Mesothelial cell of epicardium (in vitro differentiated cells): ENCODE measurements at regions not wholly inside any gene's neighbourhood (a gene's known extent, or its start where the extent isn't known, plus 50 kb on each side); places are given as distances from the start of the nearest gene placed in this dataset.
"Not testable (repeated sequence)": the region's sequence is repeated elsewhere in the genome, so short reads cannot be mapped to it uniquely, and the experiment has no call there.

Experiments used
- DNase-seq, 2 experiments: peaks; one replicate each; pipeline ENCODE4 v3.0.0; 2021; ENCODE audit warnings: low spot score in 2 of 2; ENCODE audit not compliant: unreplicated experiment in 2 of 2
- H3K27ac Mint-ChIP-seq: 2 replicates; pipeline ENCODE4 v1.8.0; 2021; ENCODE audit warnings: mixed read lengths
- H3K27me3 Mint-ChIP-seq: 2 replicates; pipeline ENCODE4 v1.8.0; 2021; ENCODE audit warnings: low read depth, mixed read lengths
- H3K36me3 Mint-ChIP-seq: 2 replicates; pipeline ENCODE4 v1.8.0; 2021; ENCODE audit warnings: mixed read lengths
- H3K4me1 Mint-ChIP-seq: 2 replicates; pipeline ENCODE4 v1.8.0; 2021; ENCODE audit warnings: mixed read lengths
- H3K4me3 Mint-ChIP-seq: 2 replicates; pipeline ENCODE4 v1.8.0; 2021; ENCODE audit warnings: mild to moderate bottlenecking, moderate library complexity, mixed read lengths
- H3K9me3 Mint-ChIP-seq: 2 replicates; pipeline ENCODE4 v1.8.0; 2021; ENCODE audit warnings: mixed read lengths
- CTCF ChIP-seq: fragments of 200-600 bp; sonication (generic); IDR thresholded peaks from one replicate; pipeline ENCODE4 v1.5.0; 2021; ENCODE audit warnings: antibody characterized with exemption; ENCODE audit not compliant: unreplicated experiment

- no peak for TF ChIP-seq CTCF
- DNase-seq: no peak
Measured at GRCh38 chr4:15197005-15197404, 194.7 kb downstream of the CPEB2 start.

GRCh38 chr4:15198070-15198727 is 195.9 kb downstream of the CPEB2 start:
- no peak for TF ChIP-seq CTCF
- Mint-ChIP-seq H3K4me1 (peaks cover 4% of the 10 kb centered on the region), H3K27ac (no peak overlapping the region), H3K4me3 (no peak overlapping the region), H3K36me3 (no peaks in the 10 kb centered on the region), H3K9me3 (no peaks in the 10 kb centered on the region), H3K27me3 (no peaks in the 10 kb centered on the region)
- DNase-seq: no peak

More at GRCh38 chr4:15197005-15197404, 194.7 kb downstream of the CPEB2 start:
- Mint-ChIP-seq H3K36me3 (no peaks in the 10 kb centered on the region), H3K9me3 (no peaks in the 10 kb centered on the region), H3K27ac (no peak overlapping the region), H3K4me1 (peaks cover 4% of the 10 kb centered on the region), H3K27me3 (no peaks in the 10 kb centered on the region), H3K4me3 (no peak overlapping the region)

- no peaks in the 10 kb centered on the region for H3K36me3 Mint-ChIP-seq
- H3K4me1 Mint-ChIP-seq: peaks cover 4% of the 10 kb centered on the region
- no peak for TF ChIP-seq CTCF
- no peaks in the 10 kb centered on the region for H3K27me3 Mint-ChIP-seq
- no peak overlapping the region for H3K27ac Mint-ChIP-seq
- H3K9me3 Mint-ChIP-seq: peaks cover 14% of the 10 kb centered on the region
- DNase-seq: no peak
- no peak overlapping the region for H3K4me3 Mint-ChIP-seq
Measured at GRCh38 chr4:15201782-15202181, 199.5 kb downstream of the CPEB2 start.

GRCh38 chr4:15202481-15202880 is 200.2 kb downstream of the CPEB2 start:
- DNase-seq: no peak
- no peaks in the 10 kb centered on the region for H3K36me3 Mint-ChIP-seq
- peaks cover 4% of the 10 kb centered on the region for H3K4me1 Mint-ChIP-seq
- no peaks in the 10 kb centered on the region for H3K27me3 Mint-ChIP-seq
- H3K27ac Mint-ChIP-seq: no peak overlapping the region
- peaks cover 20% of the 10 kb centered on the region for H3K9me3 Mint-ChIP-seq
- no peak for TF ChIP-seq CTCF
- H3K4me3 Mint-ChIP-seq: no peak overlapping the region

GRCh38 chr4:15206526-15206925 is 204.2 kb downstream of the CPEB2 start:
- H3K4me1 Mint-ChIP-seq, H3K4me3 Mint-ChIP-seq, H3K27me3 Mint-ChIP-seq, H3K36me3 Mint-ChIP-seq, DNase-seq, H3K27ac Mint-ChIP-seq: not testable (repeated sequence)
- peaks cover 27% of the 10 kb centered on the region for H3K9me3 Mint-ChIP-seq

GRCh38 chr4:15213302-15213970 is 211.2 kb downstream of the CPEB2 start:
- Mint-ChIP-seq H3K36me3 (no peaks in the 10 kb centered on the region), H3K27ac (no peak overlapping the region), H3K4me1 (no peaks in the 10 kb centered on the region), H3K27me3 (peaks cover 2% of the 10 kb centered on the region), H3K9me3 (no peaks in the 10 kb centered on the region), H3K4me3 (no peak overlapping the region)
- no peak for TF ChIP-seq CTCF
- no peak for DNase-seq
